Limb (tissue), 2 donors: ENCODE measurements at regions not wholly inside any gene's neighbourhood (a gene's known extent, or its start where the extent isn't known, plus 50 kb on each side); places are given as distances from the start of the nearest gene placed in this dataset.

Experiments
- DNase-seq, 2 donors: peaks; one replicate each; pipeline ENCODE4 v3.0.0-alpha.2; 2016; ENCODE audit errors: extremely low spot score in 2 of 2

- DNase-seq, result no peak
Measured at GRCh38 chr12:114254998-114255397, 150.9 kb downstream of the TBX5 start.

GRCh38 chr12:114253976-114254778 lies 151.8 kb downstream of the TBX5 start:
- DNase-seq, result peak; percentile 33 to 77

GRCh38 chr12:114248527-114248926 lies 157.4 kb downstream of the TBX5 start:
- DNase-seq, result no peak

GRCh38 chr12:114245555-114245954 lies 160.4 kb downstream of the TBX5 start:
- no peak for DNase-seq

- no peak for DNase-seq
Measured at GRCh38 chr12:114241973-114242434, 163.9 kb downstream of the TBX5 start.

GRCh38 chr12:114240288-114240687 lies 165.7 kb downstream of the TBX5 start:
- DNase-seq, result no peak

- DNase-seq, result no peak
Measured at GRCh38 chr12:114238808-114239207, 167.1 kb downstream of the TBX5 start.

- no peak for DNase-seq
Measured at GRCh38 chr12:114237230-114237629, 168.7 kb downstream of the TBX5 start.

GRCh38 chr12:114232187-114232586 lies 173.8 kb downstream of the TBX5 start:
- no peak for DNase-seq

GRCh38 chr12:114229150-114229549 lies 176.8 kb downstream of the TBX5 start:
- no peak for DNase-seq

- no peak for DNase-seq
Measured at GRCh38 chr12:114226241-114226928, 179.6 kb downstream of the TBX5 start.

GRCh38 chr12:114221957-114222630 lies 183.8 kb downstream of the TBX5 start:
- DNase-seq, result no peak

GRCh38 chr12:114221136-114221833 lies 184.7 kb downstream of the TBX5 start:
- DNase-seq, result no peak

- no peak for DNase-seq
Measured at GRCh38 chr12:114220311-114220710, 185.6 kb downstream of the TBX5 start.

- no peak for DNase-seq
Measured at GRCh38 chr12:114218136-114218535, 187.8 kb downstream of the TBX5 start.

GRCh38 chr12:114215746-114216145 lies 190.2 kb downstream of the TBX5 start:
- no peak for DNase-seq

GRCh38 chr12:114213055-114213581 lies 192.8 kb downstream of the TBX5 start:
- no peak for DNase-seq

- peak in 1 of 2 donors; percentile 38 for DNase-seq
Measured at GRCh38 chr12:114209861-114210260, 196.1 kb downstream of the TBX5 start.

- DNase-seq, result no peak
Measured at GRCh38 chr12:114206525-114206924, 199.4 kb downstream of the TBX5 start.

GRCh38 chr12:114201794-114202193 lies 204.2 kb downstream of the TBX5 start:
- no peak for DNase-seq

- no peak for DNase-seq
Measured at GRCh38 chr12:114194956-114195355, 211.0 kb downstream of the TBX5 start.
